B cell (primary cell): ENCODE measurements at regions not wholly inside any gene's neighbourhood (a gene's known extent, or its start where the extent isn't known, plus 50 kb on each side); places are given as distances from the start of the nearest gene placed in this dataset.

Source experiments
- ATAC-seq: fragments of 200-7000 bp; cut with Tn5 transposase; one replicate; pipeline ENCODE4 v1.10.0; 2021; ENCODE audit warnings: low read depth, mild to moderate bottlenecking, moderate number of reproducible peaks, moderate library complexity
- CTCF ChIA-PET: fragments of 350-600 bp; sonication (Branson Sonifier 250); formaldehyde crosslinking; loops from one replicate; lab custom pipeline; 2021; ENCODE audit warnings: antibody characterized with exemption, inconsistent platforms; lab: Charles Lee
- POLR2A ChIA-PET: fragments of 350-600 bp; sonication (Branson Sonifier 250); formaldehyde crosslinking; loops from one replicate; lab custom pipeline; 2021; ENCODE audit warnings: antibody characterized with exemption; lab: Charles Lee
- DNase-seq: peaks from one replicate; pipeline ENCODE4 v3.0.0; 2013
- H2AFZ ChIP-seq: 2 replicates; pipeline ENCODE4 v1.6.1; 2012; ENCODE audit warnings: mild to moderate bottlenecking, low read depth, low read length; ENCODE audit not compliant: insufficient read depth, poor library complexity, severe bottlenecking
- H3K27ac ChIP-seq, 2 donors: 1 replicate in 1 of 2; 2 replicates in 1 of 2; pipeline ENCODE4 v1.5.1; 2012 to 2013; ENCODE audit warnings: low read length in 2 of 2, mild to moderate bottlenecking in 2 of 2, moderate library complexity in 1 of 2
- H3K27me3 ChIP-seq, 4 experiments: fragments of 200-600 bp in 1 of 4; sonication (generic) in 1 of 4; replicated peaks in 1 of 4; 1 replicate in 2 of 4; 2 replicates in 2 of 4; pipeline versions ENCODE4 v1.6.1 to v1.7.0; 2013 to 2016; ENCODE audit warnings: low read length in 3 of 4, mild to moderate bottlenecking in 2 of 4, mixed read lengths in 1 of 4, moderate library complexity in 1 of 4; ENCODE audit not compliant: insufficient read depth in 4 of 4, control insufficient read depth in 3 of 4; ENCODE audit errors: control extremely low read depth in 1 of 4
- H3K36me3 ChIP-seq, 2 experiments: replicated peaks in 1 of 2; 1 replicate in 1 of 2; 2 replicates in 1 of 2; pipeline versions ENCODE4 v1.6.1 to v1.7.1; 2013; ENCODE audit warnings: low read length in 1 of 2; ENCODE audit not compliant: insufficient read depth in 2 of 2, control insufficient read depth in 1 of 2; ENCODE audit errors: control extremely low read depth in 1 of 2, extremely low read depth in 1 of 2
- H3K4me1 ChIP-seq, 2 donors: fragments of 200-600 bp in 1 of 2; sonication (generic) in 1 of 2; 1 replicate in 1 of 2; 2 replicates in 1 of 2; pipeline versions ENCODE4 v1.5.1 to v1.6.1; 2013 to 2017; ENCODE audit warnings: low read length in 2 of 2; ENCODE audit not compliant: control insufficient read depth in 2 of 2, insufficient read depth in 2 of 2
- H3K4me2 ChIP-seq: replicated peaks from 2 replicates; pipeline ENCODE3; 2012; ENCODE audit warnings: mild to moderate bottlenecking, low read depth, low read length; ENCODE audit not compliant: poor library complexity, severe bottlenecking
- H3K4me3 ChIP-seq, 5 experiments: fragments of 200-600 bp in 1 of 5; sonication (generic) in 1 of 5; 1 replicate in 3 of 5; 2 replicates in 2 of 5; pipeline versions ENCODE4 v1.5.1 to v1.7.0; 2011 to 2016; ENCODE audit warnings: low read length in 4 of 5, mild to moderate bottlenecking in 4 of 5, low read depth in 2 of 5, control low read depth in 1 of 5, moderate library complexity in 1 of 5; ENCODE audit not compliant: insufficient read depth in 1 of 5; ENCODE audit errors: control extremely low read depth in 1 of 5, extremely low read depth in 1 of 5
- H3K79me2 ChIP-seq: fragments of 200-600 bp; sonication (generic); one replicate; pipeline ENCODE4 v1.6.0; 2016; ENCODE audit warnings: low read length; ENCODE audit not compliant: control insufficient read depth, insufficient read depth
- H3K9ac ChIP-seq: fragments of 200-600 bp; sonication (generic); 2 replicates; pipeline ENCODE4 v1.6.1; 2017; ENCODE audit warnings: mild to moderate bottlenecking, low read length, moderate library complexity
- H3K9me3 ChIP-seq, 3 donors: one replicate each; pipeline versions ENCODE4 v1.6.1 to v1.7.1; 2013; ENCODE audit warnings: low read length in 2 of 3; ENCODE audit not compliant: control insufficient read depth in 2 of 3, insufficient read depth in 1 of 3; ENCODE audit errors: control extremely low read depth in 1 of 3
- H4K20me1 ChIP-seq: 2 replicates; pipeline ENCODE4 v1.6.0; 2012; ENCODE audit warnings: mild to moderate bottlenecking, low read length; ENCODE audit not compliant: insufficient read depth, control insufficient read depth, poor library complexity, severe bottlenecking
- H3K27ac Mint-ChIP-seq: one replicate; pipeline ENCODE4 v1.8.0; 2021; ENCODE audit warnings: mixed read lengths
- H3K27me3 Mint-ChIP-seq: one replicate; pipeline ENCODE4 v1.8.0; 2021; ENCODE audit warnings: mixed read lengths
- H3K4me1 Mint-ChIP-seq: one replicate; pipeline ENCODE4 v1.8.0; 2021; ENCODE audit warnings: mixed read lengths
- H3K4me3 Mint-ChIP-seq: one replicate; pipeline ENCODE4 v1.8.0; 2021; ENCODE audit warnings: mixed read lengths
- H3K9me3 Mint-ChIP-seq: one replicate; pipeline ENCODE4 v1.8.0; 2022; ENCODE audit warnings: mixed read lengths; ENCODE audit not compliant: insufficient read depth
- EZH2 ChIP-seq: IDR thresholded peaks from 2 replicates; pipeline ENCODE4 v1.6.1; 2012; ENCODE audit warnings: borderline replicate concordance, low read depth, mild to moderate bottlenecking, moderate library complexity, low read length; ENCODE audit not compliant: insufficient read depth, poor library complexity, severe bottlenecking
- WGBS: methylation state at CpG from one replicate; pipeline ENCODE4 v1.1.5; 2013; ENCODE audit warnings: missing lambda C conversion rate; ENCODE audit not compliant: insufficient coverage; 5-methylcytosine and 5-hydroxymethylcytosine counted together
- intact Hi-C: fragments of 100-400 bp; cut with micrococcal nuclease; formaldehyde crosslinking; loops from one replicate; pipeline ENCODE4 v1.10.0; 2022
- TF ChIP-seq, protein P1 (sequence below): fragments of 200-600 bp; IDR thresholded peaks from one replicate; pipeline ENCODE4 v1.8.0; 2022; ENCODE audit warnings: antibody characterized with exemption, mild to moderate bottlenecking

DNA sequence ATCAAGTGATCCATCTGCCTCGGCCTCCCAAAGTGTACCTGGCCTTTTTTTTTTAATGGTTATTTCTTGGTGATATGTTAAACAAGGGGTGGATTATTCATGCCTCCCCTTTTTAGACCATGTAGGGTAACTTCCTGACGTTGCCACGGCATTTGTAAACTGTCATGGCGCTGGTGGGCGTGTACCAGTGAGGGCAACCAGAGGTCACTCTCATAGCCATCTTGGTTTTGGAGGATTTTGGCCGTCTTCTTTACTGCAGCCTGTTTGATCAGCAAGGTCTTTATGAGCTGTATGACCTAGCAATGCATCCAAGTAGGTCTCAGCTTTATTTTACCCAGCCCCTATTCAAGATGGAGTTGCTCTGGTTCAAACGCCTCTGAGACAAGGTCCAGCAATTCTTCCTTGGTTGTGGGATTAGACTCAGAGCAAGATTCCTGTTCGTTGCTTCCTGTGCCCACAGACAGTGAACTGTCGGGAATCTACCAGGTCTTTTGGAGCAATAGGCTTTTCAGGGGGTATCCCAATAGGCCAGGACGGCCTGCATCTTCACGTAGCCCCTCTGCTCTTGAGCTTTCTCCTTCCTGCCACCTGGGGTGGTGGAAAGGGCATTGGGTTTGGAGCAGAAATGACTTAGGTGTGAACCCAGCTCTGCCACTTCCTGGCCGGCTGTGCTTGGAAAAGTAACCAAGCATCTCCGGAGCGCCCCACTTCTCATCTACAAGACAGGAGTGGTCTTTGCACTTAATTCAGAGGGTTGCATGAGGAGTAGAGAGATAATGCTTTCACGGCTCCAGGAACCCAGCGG is 52.9 kb upstream of the SEC14L1 start:
- peaks cover 0 to 9% (median 0%) of the 10 kb centered on the region in 3 donors for H3K9me3 ChIP-seq
- H3K27ac ChIP-seq: peak overlapping the region; percentile 85 to 94
- H4K20me1 ChIP-seq: no peaks in the 10 kb centered on the region
- H3K79me2 ChIP-seq: peaks cover 30% of the 10 kb centered on the region
- Mint-ChIP-seq H3K4me1 (peaks cover 40% of the 10 kb centered on the region), H3K4me3 (peak overlapping the region; percentile 95), H3K27ac (peak overlapping the region; percentile 97), H3K9me3 (no peaks in the 10 kb centered on the region), H3K27me3 (peaks cover 10% of the 10 kb centered on the region)
- ChIA-PET CTCF (interaction anchor here (0.6 to 5.2 kb wide), 34 partner anchors 8 to 898 kb away, joined by 3 to 39 read pairs (median 4); partner anchors contain the start of genes JMJD6, METTL23, MGAT5B and SEC14L1), POLR2A (interaction anchor here (0.6 to 2.0 kb wide), 3 partner anchors 53 to 235 kb away, joined by 3 to 24 read pairs (median 3); partner anchors contain the start of gene SEC14L1)
- peak overlapping the region; percentile 95 for H3K4me2 ChIP-seq
- peaks cover 31 to 43% of the 10 kb centered on the region in 2 donors for H3K4me1 ChIP-seq
- WGBS: 81% methylated on average over 11 of the region's 16 CpGs
- TF ChIP-seq EZH2: no peak
- TF ChIP-seq, protein P1, sequence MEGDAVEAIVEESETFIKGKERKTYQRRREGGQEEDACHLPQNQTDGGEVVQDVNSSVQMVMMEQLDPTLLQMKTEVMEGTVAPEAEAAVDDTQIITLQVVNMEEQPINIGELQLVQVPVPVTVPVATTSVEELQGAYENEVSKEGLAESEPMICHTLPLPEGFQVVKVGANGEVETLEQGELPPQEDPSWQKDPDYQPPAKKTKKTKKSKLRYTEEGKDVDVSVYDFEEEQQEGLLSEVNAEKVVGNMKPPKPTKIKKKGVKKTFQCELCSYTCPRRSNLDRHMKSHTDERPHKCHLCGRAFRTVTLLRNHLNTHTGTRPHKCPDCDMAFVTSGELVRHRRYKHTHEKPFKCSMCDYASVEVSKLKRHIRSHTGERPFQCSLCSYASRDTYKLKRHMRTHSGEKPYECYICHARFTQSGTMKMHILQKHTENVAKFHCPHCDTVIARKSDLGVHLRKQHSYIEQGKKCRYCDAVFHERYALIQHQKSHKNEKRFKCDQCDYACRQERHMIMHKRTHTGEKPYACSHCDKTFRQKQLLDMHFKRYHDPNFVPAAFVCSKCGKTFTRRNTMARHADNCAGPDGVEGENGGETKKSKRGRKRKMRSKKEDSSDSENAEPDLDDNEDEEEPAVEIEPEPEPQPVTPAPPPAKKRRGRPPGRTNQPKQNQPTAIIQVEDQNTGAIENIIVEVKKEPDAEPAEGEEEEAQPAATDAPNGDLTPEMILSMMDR: no peak
- peak overlapping the region; percentile 97 for H2AFZ ChIP-seq
- peak overlapping the region; percentile 97 for H3K9ac ChIP-seq
- intact Hi-C loops: loop anchor here (1.0 to 10.0 kb wide), 8 partner anchors 19 to 1753 kb away; partner anchors contain the start of genes MGAT5B, SEC14L1, SRSF2 and USP36
- DNase-seq (no peak), ATAC-seq (no peak)
- H3K4me3 ChIP-seq: peak overlapping the region; percentile 69 to 99 (median 88)
- peaks cover 0 to 11% (median 0%) of the 10 kb centered on the region in 4 experiments for H3K27me3 ChIP-seq
- peaks cover 7 to 15% of the 10 kb centered on the region in 2 experiments for H3K36me3 ChIP-seq
